IMR-90 (cell line): ENCODE measurements at regions not wholly inside any gene's neighbourhood (a gene's known extent, or its start where the extent isn't known, plus 50 kb on each side); places are given as distances from the start of the nearest gene placed in this dataset.

Source experiments
- BHLHE40 ChIP-seq: fragments of 150-350 bp; IDR thresholded peaks from 2 replicates; pipeline ENCODE4 v1.6.1; 2016; ENCODE audit warnings: mild to moderate bottlenecking, low read depth, low read length
- CEBPB ChIP-seq: IDR thresholded peaks from 2 replicates; pipeline ENCODE4 v1.6.1; 2012; ENCODE audit warnings: low read depth, low read length, improper control_type of control experiment
- CHD1 ChIP-seq: IDR thresholded peaks from 2 replicates; pipeline ENCODE4 v1.6.1; 2012; ENCODE audit warnings: low read depth, low read length, improper control_type of control experiment
- CTCF ChIP-seq: conservative IDR thresholded peaks from 2 replicates; pipeline ENCODE4 v1.5.1; 2012; ENCODE audit warnings: mild to moderate bottlenecking, low read depth, low read length, improper control_type of control experiment
- POLR2A ChIP-seq: IDR thresholded peaks from 2 replicates; pipeline ENCODE4 v1.6.1; 2012; ENCODE audit warnings: mild to moderate bottlenecking, low read depth, low read length
- RAD21 ChIP-seq: IDR thresholded peaks from 2 replicates; pipeline ENCODE4 v1.6.1; 2012; ENCODE audit warnings: low read length, improper control_type of control experiment
- SMC3 ChIP-seq: fragments of 150-350 bp; IDR thresholded peaks from 2 replicates; pipeline ENCODE4 v1.6.1; 2016; ENCODE audit warnings: low read depth, mild to moderate bottlenecking, antibody characterized with exemption, low read length, moderate library complexity
- USF2 ChIP-seq: fragments of 150-350 bp; IDR thresholded peaks from 2 replicates; pipeline ENCODE4 v1.6.1; 2017; ENCODE audit warnings: mild to moderate bottlenecking, antibody characterized with exemption, low read length, low read depth

- no peak for TF ChIP-seq CTCF
- no peak for TF ChIP-seq POLR2A
- TF ChIP-seq BHLHE40, result no peak
- TF ChIP-seq SMC3, result no peak
- TF ChIP-seq CEBPB, result no peak
- TF ChIP-seq RAD21, result no peak
- TF ChIP-seq USF2, result no peak
- no peak for TF ChIP-seq CHD1
Observed at GRCh38 chr18:78643004-78643403, 336.6 kb upstream of the SALL3 start.
